Mucosa of rectum (tissue), 2 donors: ENCODE measurements at regions not wholly inside any gene's neighbourhood (a gene's known extent, or its start where the extent isn't known, plus 50 kb on each side); places are given as distances from the start of the nearest gene placed in this dataset.

ENCODE experiments used
- H3K27ac ChIP-seq, 2 donors: one replicate each; pipeline ENCODE4 v1.7.0; 2013; ENCODE audit warnings: inconsistent platforms in 2 of 2, low read depth in 2 of 2, low read length in 2 of 2
- H3K27me3 ChIP-seq, 2 donors: one replicate each; pipeline ENCODE4 v1.7.0; 2013; ENCODE audit warnings: low read length in 2 of 2; ENCODE audit not compliant: control insufficient read depth in 2 of 2, insufficient read depth in 2 of 2
- H3K36me3 ChIP-seq, 2 donors: one replicate each; pipeline ENCODE4 v1.7.0; 2013; ENCODE audit warnings: low read length in 2 of 2; ENCODE audit not compliant: control insufficient read depth in 2 of 2, insufficient read depth in 2 of 2
- H3K4me1 ChIP-seq, 2 donors: one replicate each; pipeline ENCODE4 v1.7.0; 2013; ENCODE audit warnings: low read length in 2 of 2, mild to moderate bottlenecking in 1 of 2; ENCODE audit not compliant: control insufficient read depth in 2 of 2, insufficient read depth in 2 of 2
- H3K4me3 ChIP-seq, 2 donors: one replicate each; pipeline ENCODE4 v1.7.0; 2013; ENCODE audit warnings: low read length in 2 of 2
- H3K9ac ChIP-seq, 2 donors: one replicate each; pipeline ENCODE4 v1.7.0; 2013; ENCODE audit warnings: low read length in 2 of 2, low read depth in 1 of 2, mild to moderate bottlenecking in 1 of 2
- H3K9me3 ChIP-seq, 2 donors: one replicate each; pipeline ENCODE4 v1.7.0; 2013; ENCODE audit warnings: low read length in 2 of 2; ENCODE audit not compliant: control insufficient read depth in 2 of 2
- donor health status: healthy.
- donor health status: Normal muscosa, but diverticular disease.

DNA sequence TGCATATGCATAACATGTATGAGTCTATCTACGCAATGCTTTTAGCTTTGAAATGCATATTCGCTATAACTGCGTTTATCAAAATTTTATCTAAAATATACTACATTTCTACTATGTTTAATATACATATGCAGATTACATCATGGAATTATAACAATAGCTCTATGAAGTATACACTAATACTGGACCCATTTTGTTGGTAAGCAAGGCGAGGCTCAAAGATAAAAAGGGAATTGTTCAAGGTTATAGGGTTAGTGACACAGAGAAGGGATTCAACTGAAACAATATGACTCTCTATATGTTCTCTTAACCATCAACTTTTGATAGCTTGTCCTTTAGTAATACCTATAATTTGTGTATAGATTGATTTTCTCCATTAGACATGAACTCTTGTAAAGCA, 60.9 kb upstream of the SMIM36 start:
- no peak overlapping the region for H3K4me3 ChIP-seq
- no peaks in the 10 kb centered on the region for H3K9me3 ChIP-seq
- H3K36me3 ChIP-seq: no peaks in the 10 kb centered on the region
- peaks cover 0 to 6% of the 10 kb centered on the region in 2 donors for H3K4me1 ChIP-seq
- H3K9ac ChIP-seq: no peak overlapping the region
- H3K27me3 ChIP-seq: no peaks in the 10 kb centered on the region
- no peak overlapping the region for H3K27ac ChIP-seq

DNA sequence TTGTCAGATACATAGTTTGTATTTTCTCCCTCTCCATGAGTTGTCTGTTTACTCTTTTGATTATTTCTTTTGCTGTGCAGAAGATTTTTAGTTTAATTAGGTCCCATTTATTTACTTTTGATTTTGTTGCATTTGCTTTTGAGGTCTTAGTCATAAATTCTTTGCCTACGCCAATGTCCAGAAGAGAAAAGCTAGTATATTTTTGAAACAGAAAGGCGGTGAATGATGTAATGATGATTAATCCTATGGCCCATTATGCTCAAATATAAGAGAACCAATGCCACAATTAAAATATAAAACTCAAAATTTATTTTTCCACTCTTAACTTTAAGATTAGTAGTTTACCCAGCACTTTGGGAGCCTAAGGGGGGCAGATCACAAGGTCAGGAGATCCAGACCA, 59.8 kb upstream of the SMIM36 start:
- no peak overlapping the region for H3K4me3 ChIP-seq
- no peaks in the 10 kb centered on the region for H3K9me3 ChIP-seq
- H3K9ac ChIP-seq: no peak overlapping the region
- no peak overlapping the region for H3K27ac ChIP-seq
- H3K36me3 ChIP-seq: no peaks in the 10 kb centered on the region
- no peaks in the 10 kb centered on the region for H3K27me3 ChIP-seq
- H3K4me1 ChIP-seq: no peaks in the 10 kb centered on the region

DNA sequence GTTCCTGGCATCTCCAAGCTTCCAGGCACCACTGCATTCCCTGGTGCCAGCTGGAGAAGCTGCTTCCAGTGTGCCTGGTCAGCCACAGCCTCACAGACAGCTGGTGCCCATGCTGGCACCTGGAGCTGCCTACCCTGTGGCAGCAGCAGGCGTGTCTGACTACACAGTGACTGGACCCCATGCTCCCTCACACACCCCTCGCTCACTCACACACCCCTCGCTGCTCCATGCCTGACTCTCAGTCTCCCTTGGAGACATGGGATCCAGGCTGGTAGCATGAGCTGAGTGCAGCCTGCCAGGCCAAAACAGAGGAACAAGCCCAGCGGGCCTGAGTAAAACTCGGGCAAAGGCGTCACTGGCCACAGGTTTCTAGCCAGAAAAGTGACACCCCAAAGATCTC, 59.1 kb upstream of the SMIM36 start:
- H3K27ac ChIP-seq: no peak overlapping the region
- no peaks in the 10 kb centered on the region for H3K4me1 ChIP-seq
- H3K4me3 ChIP-seq: no peak overlapping the region
- H3K9me3 ChIP-seq: no peaks in the 10 kb centered on the region
- H3K9ac ChIP-seq: no peak overlapping the region
- H3K36me3 ChIP-seq: no peaks in the 10 kb centered on the region
- H3K27me3 ChIP-seq: no peaks in the 10 kb centered on the region

DNA sequence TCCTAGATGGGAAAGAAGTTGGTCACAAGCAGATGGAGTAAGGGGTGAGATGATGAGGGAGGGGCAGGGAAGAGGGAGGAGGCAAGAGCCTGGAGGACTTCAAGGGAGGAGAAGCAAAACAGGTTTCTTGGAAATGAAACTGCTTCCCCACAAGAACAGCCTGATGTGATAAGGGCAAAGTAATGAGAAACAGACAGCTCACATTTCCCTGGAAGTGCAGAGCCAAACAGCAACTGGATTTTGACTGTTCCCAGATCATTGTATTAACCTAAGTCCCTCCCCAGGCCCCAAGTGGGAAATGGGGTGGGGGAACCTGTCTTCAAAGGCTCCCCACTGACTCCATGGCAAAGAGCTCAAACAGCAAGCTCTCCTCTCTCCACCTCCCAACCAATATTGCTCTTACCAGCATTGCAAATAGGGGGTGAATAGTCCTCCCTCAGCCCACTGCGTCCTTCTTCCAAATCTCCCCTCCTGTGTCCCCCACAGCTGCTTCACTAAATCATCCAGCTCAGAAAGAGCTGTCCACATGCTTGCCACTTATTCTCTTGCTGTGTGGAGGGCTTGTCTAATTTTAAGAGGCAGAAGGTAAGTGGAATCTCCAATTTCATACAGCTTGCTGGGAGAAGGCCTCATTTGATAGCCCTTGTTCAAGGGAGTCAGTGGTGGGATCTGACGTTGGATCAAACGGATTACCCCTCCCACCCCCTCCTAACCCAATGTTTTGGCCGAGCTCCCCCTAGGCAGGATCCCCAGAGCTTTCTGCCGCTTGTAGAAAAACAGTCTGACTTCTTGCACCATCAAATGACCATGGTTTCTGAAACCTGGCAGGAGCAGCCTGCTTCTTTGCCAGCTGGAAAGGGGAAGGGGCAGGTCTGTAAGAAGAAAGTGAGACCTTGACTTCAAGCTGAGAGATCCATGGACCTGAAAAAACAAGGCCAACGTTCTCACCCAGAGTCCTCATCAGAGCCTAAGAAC, 56.3 kb upstream of the SMIM36 start:
- Histone ChIP-seq H3K27ac (no peak overlapping the region), H3K9ac (no peak overlapping the region), H3K9me3 (no peaks in the 10 kb centered on the region), H3K27me3 (no peaks in the 10 kb centered on the region), H3K4me1 (no peaks in the 10 kb centered on the region), H3K36me3 (no peaks in the 10 kb centered on the region), H3K4me3 (no peak overlapping the region)

DNA sequence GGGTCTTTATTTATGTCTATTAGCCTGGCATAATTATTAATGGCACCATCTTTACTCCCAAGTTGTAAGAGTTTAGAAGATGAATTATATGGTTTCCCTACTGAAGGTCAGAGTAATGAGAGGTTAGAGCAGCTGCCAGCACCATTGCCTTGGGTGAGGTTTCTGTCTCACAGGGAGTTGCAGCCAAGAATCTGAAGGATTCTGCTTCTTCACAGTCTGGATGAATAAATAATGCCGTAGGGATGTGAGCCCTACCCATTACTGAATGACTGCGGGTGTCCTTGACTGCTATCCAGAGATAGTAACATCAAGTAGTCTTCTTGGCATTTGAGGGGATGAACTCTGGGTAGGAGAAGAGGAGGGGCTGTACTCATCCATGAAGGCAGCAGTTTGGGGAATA, 52.8 kb upstream of the SMIM36 start:
- H3K36me3 ChIP-seq: no peaks in the 10 kb centered on the region
- no peak overlapping the region for H3K4me3 ChIP-seq
- H3K9ac ChIP-seq: no peak overlapping the region
- H3K9me3 ChIP-seq: no peaks in the 10 kb centered on the region
- H3K27me3 ChIP-seq: no peaks in the 10 kb centered on the region
- no peak overlapping the region for H3K27ac ChIP-seq
- no peaks in the 10 kb centered on the region for H3K4me1 ChIP-seq

DNA sequence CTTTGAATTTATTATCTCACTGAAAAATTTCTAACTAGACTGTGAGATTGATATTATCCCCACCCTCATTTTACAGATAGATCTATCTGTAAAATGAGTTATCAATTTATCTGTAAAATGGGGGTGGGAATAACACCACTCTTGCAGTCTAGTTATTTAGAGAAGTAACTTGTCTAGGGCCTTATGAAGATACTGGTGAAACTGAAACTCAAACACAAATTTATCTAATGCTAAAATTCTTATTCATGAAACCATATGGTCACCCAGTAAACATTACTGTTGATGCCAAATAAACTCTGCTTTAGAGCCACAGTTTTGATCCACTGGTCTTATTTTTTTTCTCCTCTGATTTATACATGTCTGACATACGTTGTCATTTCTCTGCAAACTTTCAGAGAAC, 52.1 kb upstream of the SMIM36 start:
- H3K9ac ChIP-seq: no peak overlapping the region
- no peaks in the 10 kb centered on the region for H3K4me1 ChIP-seq
- H3K27ac ChIP-seq: no peak overlapping the region
- no peaks in the 10 kb centered on the region for H3K36me3 ChIP-seq
- H3K27me3 ChIP-seq: no peaks in the 10 kb centered on the region
- H3K4me3 ChIP-seq: no peak overlapping the region
- no peaks in the 10 kb centered on the region for H3K9me3 ChIP-seq

DNA sequence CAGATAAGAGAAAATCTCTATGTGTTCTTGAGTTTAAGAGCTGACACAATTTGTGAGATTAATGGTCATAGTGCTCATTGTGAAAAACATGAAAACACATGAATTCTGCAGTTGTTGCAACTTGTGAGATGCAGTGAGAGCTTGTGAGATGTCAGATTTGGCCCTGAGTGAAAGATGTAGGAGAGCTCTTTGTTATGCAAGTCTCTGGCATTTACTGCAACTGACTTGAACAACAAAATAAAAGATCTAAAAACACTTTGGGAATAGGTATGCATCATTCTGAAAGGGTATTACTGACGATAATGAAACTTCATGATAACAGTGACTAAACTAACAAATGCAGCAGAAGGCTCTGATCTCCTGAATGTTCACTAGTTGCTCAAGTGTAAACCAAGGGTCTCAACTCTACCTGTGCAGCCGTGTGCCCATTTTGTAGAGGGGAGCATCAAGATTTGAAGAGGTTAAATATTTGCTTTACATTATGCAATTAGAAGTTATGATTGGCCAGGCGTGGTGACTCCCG, 50.8 kb upstream of the SMIM36 start:
- no peak overlapping the region for H3K27ac ChIP-seq

DNA sequence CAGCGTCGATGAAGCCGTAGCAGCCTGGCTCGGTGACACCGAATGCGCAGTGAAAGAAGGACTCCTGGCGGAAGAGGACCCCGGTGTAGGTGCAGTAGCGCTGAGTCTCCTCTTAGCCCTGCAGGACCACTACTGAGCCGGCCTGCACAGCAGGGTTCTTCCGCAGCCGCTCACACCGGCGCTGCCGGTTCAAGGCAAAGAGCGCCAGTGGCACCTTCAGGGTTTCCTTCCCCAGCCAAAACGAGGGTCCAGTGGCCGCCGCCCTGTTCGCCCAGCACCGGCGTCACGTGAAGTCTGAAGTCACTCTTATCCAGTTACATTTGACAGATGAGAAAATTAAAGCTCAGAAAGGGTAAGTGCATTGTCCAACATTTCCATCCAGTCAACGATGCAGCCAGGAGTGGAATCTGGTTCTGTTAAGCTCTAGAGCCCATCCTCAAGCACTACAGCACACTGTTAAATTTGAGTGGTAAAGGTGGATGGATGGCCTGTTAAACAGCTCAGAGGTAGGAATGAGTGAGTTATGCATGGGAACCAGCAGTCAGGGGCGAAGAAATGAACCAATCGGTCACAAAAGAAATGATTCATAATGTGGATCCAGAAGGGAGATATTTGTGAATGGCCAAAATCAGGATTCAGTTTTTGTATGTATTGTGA, 50.2 kb upstream of the SMIM36 start:
- Histone ChIP-seq H3K27me3 (no peaks in the 10 kb centered on the region), H3K36me3 (no peaks in the 10 kb centered on the region), H3K4me3 (no peak overlapping the region), H3K27ac (no peak overlapping the region), H3K4me1 (no peaks in the 10 kb centered on the region), H3K9ac (no peak overlapping the region), H3K9me3 (no peaks in the 10 kb centered on the region)

More for the DNA sequence above, 50.8 kb upstream of the SMIM36 start:
- Histone ChIP-seq H3K9me3 (no peaks in the 10 kb centered on the region), H3K27me3 (no peaks in the 10 kb centered on the region), H3K36me3 (no peaks in the 10 kb centered on the region), H3K9ac (no peak overlapping the region), H3K4me1 (no peaks in the 10 kb centered on the region), H3K4me3 (no peak overlapping the region)
